ENCODE measurements at regions not wholly inside any gene's neighbourhood (a gene's known extent, or its start where the extent isn't known, plus 50 kb on each side); places are given as distances from the start of the nearest gene placed in this dataset.

GRCh38 chr7:113291058-113291457, 172.7 kb upstream of the SMIM30 start:
- H3K4me1 ChIP-seq (replicated peaks in 1 of 2) = no peaks in the 10 kb centered on the region
- H3K27me3 ChIP-seq = no peaks in the 10 kb centered on the region
- no peaks in the 10 kb centered on the region for H3K9me3 ChIP-seq (replicated peaks in 1 of 3)
- no peak overlapping the region for H3K4me3 ChIP-seq
- intact Hi-C loops (cut with DNase I) = no loop called here
- 85 to 95% (median 89%) methylated on average over 5 to 9 of the region's 9 CpGs for WGBS, 4 donors
- TF ChIP-seq POLR2A (IDR thresholded peaks at IDR 0.05) (no peak), CTCF (IDR thresholded peaks at IDR 0.05) (no peak)
- no peaks in the 10 kb centered on the region for H3K36me3 ChIP-seq (replicated peaks in 1 of 2)
- DNase-seq = no peak
- H3K27ac ChIP-seq = no peak overlapping the region

GRCh38 chr7:113289140-113289740, 170.9 kb upstream of the SMIM30 start:
- DNase-seq = peak in 2 of 7 donors; percentile 9 to 19
- 50 to 56% (median 55%) methylated on average over 4 of the region's 4 CpGs for WGBS, 4 donors
- no peaks in the 10 kb centered on the region for H3K36me3 ChIP-seq (replicated peaks in 1 of 2)
- TF ChIP-seq POLR2A (IDR thresholded peaks at IDR 0.05) (no peak), CTCF (IDR thresholded peaks at IDR 0.05) (peak in 2 of 6 experiments; percentile 18 to 31)
- H3K4me1 ChIP-seq (replicated peaks in 1 of 2) = no peaks in the 10 kb centered on the region
- no peak overlapping the region for H3K27ac ChIP-seq
- no peak overlapping the region for H3K4me3 ChIP-seq
- no peaks in the 10 kb centered on the region for H3K27me3 ChIP-seq
- no peaks in the 10 kb centered on the region for H3K9me3 ChIP-seq (replicated peaks in 1 of 3)
- intact Hi-C loops (cut with DNase I) = no loop called here

- TF ChIP-seq CTCF (IDR thresholded peaks at IDR 0.05) (no peak), POLR2A (IDR thresholded peaks at IDR 0.05) (no peak)
- H3K36me3 ChIP-seq (replicated peaks in 1 of 2) = no peaks in the 10 kb centered on the region
- no peaks in the 10 kb centered on the region for H3K27me3 ChIP-seq
- no peak overlapping the region for H3K27ac ChIP-seq
- H3K4me3 ChIP-seq = no peak overlapping the region
- DNase-seq = no peak
- H3K9me3 ChIP-seq (replicated peaks in 1 of 3) = no peaks in the 10 kb centered on the region
- intact Hi-C loops (cut with DNase I) = no loop called here
- WGBS, 4 donors = 80 to 88% (median 83%) methylated on average over 3 of the region's 3 CpGs
- H3K4me1 ChIP-seq (replicated peaks in 1 of 2) = no peaks in the 10 kb centered on the region
These were observed 167.1 kb upstream of the SMIM30 start for GRCh38 chr7:113285411-113285810.

- Histone ChIP-seq H3K9me3 (replicated peaks in 1 of 3) (no peaks in the 10 kb centered on the region), H3K4me1 (replicated peaks in 1 of 2) (no peaks in the 10 kb centered on the region), H3K27ac (no peak overlapping the region), H3K4me3 (no peak overlapping the region), H3K27me3 (no peaks in the 10 kb centered on the region), H3K36me3 (replicated peaks in 1 of 2) (no peaks in the 10 kb centered on the region)
- intact Hi-C loops (cut with DNase I) = no loop called here
- DNase-seq = no peak
- no peak for TF ChIP-seq POLR2A (IDR thresholded peaks at IDR 0.05)
- TF ChIP-seq CTCF (IDR thresholded peaks at IDR 0.05) = no peak
These were observed 165.5 kb upstream of the SMIM30 start for GRCh38 chr7:113283861-113284260.
